ENCODE measurements at regions not wholly inside any gene's neighbourhood (a gene's known extent, or its start where the extent isn't known, plus 50 kb on each side); places are given as distances from the start of the nearest gene placed in this dataset.

GRCh38 chr12:34301251-34302130 lies 279.2 kb downstream of the ALG10 start:
- TF ChIP-seq CTCF (IDR thresholded peaks at IDR 0.05; ENCODE audit: low read length) (no peak), EZH2 (IDR thresholded peaks at IDR 0.05; ENCODE audit: borderline replicate concordance, low read length) (no peak)
